GM12878 (cell line): ENCODE measurements at regions not wholly inside any gene's neighbourhood (a gene's known extent, or its start where the extent isn't known, plus 50 kb on each side); places are given as distances from the start of the nearest gene placed in this dataset.

ENCODE experiments used
- ATAC-seq: fragments of 200-7000 bp; cut with Tn5 transposase; 3 replicates; pipeline ENCODE4 v1.9.1; 2020; ENCODE audit warnings: mild to moderate bottlenecking, moderate library complexity
- BruUV-seq: library from RNA; stranded (reverse); fragments of 400-500 nt; replicated peaks from 2 replicates; lab custom pipeline; 2021; lab: Mats Ljungman, UMichigan
- CTCF ChIA-PET: fragments of 300-600 bp; sonication (Branson Sonifier 250); formaldehyde crosslinking; extraction: SDS; loops from one replicate; lab custom pipeline; 2021; ENCODE audit warnings: inconsistent platforms; lab: Yijun Ruan, JAX
- POLR2A ChIA-PET: fragments of 350-600 bp; formaldehyde crosslinking; extraction: SDS; loops from one replicate; lab custom pipeline; 2021; ENCODE audit warnings: inconsistent platforms; lab: Charles Lee
- RAD21 ChIA-PET: fragments of 300-600 bp; sonication (Branson Sonifier 250); formaldehyde crosslinking; loops from one replicate; lab custom pipeline; 2023; ENCODE audit warnings: antibody characterized with exemption; ENCODE audit not compliant: unreplicated experiment; lab: Charles Lee
- SMC1A ChIA-PET: fragments of 300-600 bp; sonication (Branson Sonifier 250); formaldehyde crosslinking; loops from one replicate; lab custom pipeline; 2023; ENCODE audit not compliant: unreplicated experiment, uncharacterized antibody; lab: Charles Lee
- DNase-seq: peaks from one replicate; pipeline ENCODE4 v3.0.0-alpha.2; 2011; ENCODE audit warnings: low read depth, low spot score
- FAIRE-seq: peaks from 3 replicates; lab custom pipeline; 2011; peaks lifted over from hg19 to GRCh38; lab: Jason Lieb, UNC
- H2AFZ ChIP-seq: 2 replicates; pipeline ENCODE4 v1.6.0; 2011; ENCODE audit warnings: low read depth, low read length, control low read depth; ENCODE audit not compliant: control insufficient read depth
- H3K27ac ChIP-seq: 2 replicates; pipeline ENCODE4 v1.5.1; 2011; ENCODE audit warnings: control low read depth; ENCODE audit not compliant: control insufficient read depth, insufficient read depth
- H3K27me3 ChIP-seq, 2 experiments: replicated peaks in 1 of 2; 2 replicates each; pipeline versions ENCODE4 v1.6.0 to v1.6.1; 2011; ENCODE audit warnings: low read length in 1 of 2; ENCODE audit not compliant: control insufficient read depth in 2 of 2, insufficient read depth in 2 of 2
- H3K36me3 ChIP-seq, 2 experiments: 2 replicates each; pipeline ENCODE4 v1.5.1; 2011; ENCODE audit warnings: low read length in 1 of 2; ENCODE audit not compliant: control insufficient read depth in 2 of 2, insufficient read depth in 2 of 2
- H3K4me1 ChIP-seq: 2 replicates; pipeline ENCODE4 v1.6.1; 2011; ENCODE audit warnings: mild to moderate bottlenecking, low read length, moderate library complexity, mixed read lengths; ENCODE audit not compliant: control insufficient read depth, insufficient read depth
- H3K4me2 ChIP-seq: 2 replicates; pipeline ENCODE4 v1.6.0; 2011; ENCODE audit warnings: control low read depth; ENCODE audit not compliant: control insufficient read depth, insufficient read depth
- H3K4me3 ChIP-seq: fragments of 200-600 bp; sonication (generic); 2 replicates; pipeline ENCODE4 v1.5.1; 2016
- H3K79me2 ChIP-seq: 2 replicates; pipeline ENCODE4 v1.6.0; 2011; ENCODE audit warnings: low read length; ENCODE audit not compliant: control insufficient read depth, insufficient read depth
- H3K9ac ChIP-seq: 2 replicates; pipeline ENCODE4 v1.8.0; 2011; ENCODE audit warnings: low read length, control low read depth, mixed read lengths; ENCODE audit not compliant: control insufficient read depth, insufficient read depth
- H3K9me3 ChIP-seq: replicated peaks from 3 replicates; pipeline ENCODE4 v1.5.1; 2011; ENCODE audit warnings: mild to moderate bottlenecking, low read length; ENCODE audit not compliant: control insufficient read depth, insufficient read depth
- H4K20me1 ChIP-seq: 2 replicates; pipeline ENCODE4 v1.6.0; 2011; ENCODE audit not compliant: control insufficient read depth, insufficient read depth
- BCLAF1 ChIP-seq: fragments of 450-650 bp; IDR thresholded peaks from 2 replicates; pipeline ENCODE4 v1.6.1; 2017; ENCODE audit warnings: antibody characterized with exemption, mild to moderate bottlenecking, moderate library complexity
- CBX5 ChIP-seq: sonication (generic); IDR thresholded peaks from 2 replicates; pipeline ENCODE4 v1.6.1; 2016; ENCODE audit warnings: low read depth, moderate library complexity, mild to moderate bottlenecking, inconsistent platforms
- CTCF ChIP-seq, 3 experiments: IDR thresholded peaks in 2 of 3; conservative IDR thresholded peaks in 1 of 3; 2 replicates each; pipeline ENCODE4 v1.5.1; 2011; ENCODE audit warnings: low read depth in 3 of 3, low read length in 3 of 3, mild to moderate bottlenecking in 3 of 3, control low read depth in 2 of 3, moderate library complexity in 2 of 3, inconsistent platforms in 1 of 3, mixed read lengths in 1 of 3; ENCODE audit not compliant: control insufficient read depth in 2 of 3, insufficient read depth in 1 of 3; ENCODE audit errors: extremely low read depth in 1 of 3
- EGR1 ChIP-seq, 2 experiments: IDR thresholded peaks; 1 replicate in 1 of 2; 2 replicates in 1 of 2; pipeline ENCODE4 v1.6.1; 2011 to 2012; ENCODE audit warnings: low read depth in 2 of 2, low read length in 2 of 2, borderline replicate concordance in 1 of 2, mild to moderate bottlenecking in 1 of 2, moderate library complexity in 1 of 2
- FOXM1 ChIP-seq: IDR thresholded peaks from 2 replicates; pipeline ENCODE4 v1.6.1; 2012; ENCODE audit warnings: low read depth, mild to moderate bottlenecking, inconsistent platforms, low read length, moderate library complexity
- KLF5 ChIP-seq: fragments of 450-650 bp; IDR thresholded peaks from 2 replicates; pipeline ENCODE4 v1.6.1; 2014; ENCODE audit warnings: mild to moderate bottlenecking; ENCODE audit not compliant: partially characterized antibody
- MEF2B ChIP-seq: fragments of 450-650 bp; IDR thresholded peaks from 2 replicates; pipeline ENCODE4 v1.6.1; 2018; ENCODE audit warnings: mild to moderate bottlenecking, moderate library complexity; ENCODE audit not compliant: partially characterized antibody, poor library complexity, severe bottlenecking
- MXI1 ChIP-seq: fragments of 150-350 bp; IDR thresholded peaks from 2 replicates; pipeline ENCODE4 v1.6.1; 2011; ENCODE audit warnings: low read depth, mild to moderate bottlenecking, inconsistent platforms, low read length, improper control_type of control experiment
- NR2C2 ChIP-seq: IDR thresholded peaks from 2 replicates; pipeline ENCODE4 v1.6.1; 2011; ENCODE audit warnings: borderline replicate concordance, low read depth; ENCODE audit not compliant: control insufficient read depth, insufficient read length
- NRF1 ChIP-seq: conservative IDR thresholded peaks from 2 replicates; pipeline ENCODE4 v1.6.1; 2011; ENCODE audit warnings: mild to moderate bottlenecking, low read depth, low read length, improper control_type of control experiment
- SIN3A ChIP-seq: IDR thresholded peaks from 2 replicates; pipeline ENCODE4 v1.6.1; 2012; ENCODE audit warnings: low read depth, low read length, improper control_type of control experiment
- SMARCA5 ChIP-seq: fragments of 450-650 bp; IDR thresholded peaks from 2 replicates; pipeline ENCODE4 v1.6.1; 2017; ENCODE audit warnings: mild to moderate bottlenecking
- STAT3 ChIP-seq: IDR thresholded peaks from 2 replicates; pipeline ENCODE4 v1.6.1; 2011; ENCODE audit warnings: low read depth, low read length, improper control_type of control experiment
- TBL1XR1 ChIP-seq: IDR thresholded peaks from 2 replicates; pipeline ENCODE4 v1.6.1; 2012; ENCODE audit warnings: low read depth, low read length, improper control_type of control experiment
- YY1 ChIP-seq: IDR thresholded peaks from 2 replicates; pipeline ENCODE4 v1.6.1; 2011; ENCODE audit warnings: low read depth, mild to moderate bottlenecking, low read length
- ZSCAN29 ChIP-seq: fragments of 450-650 bp; IDR thresholded peaks from 2 replicates; pipeline ENCODE4 v1.6.1; 2017; ENCODE audit warnings: mild to moderate bottlenecking, moderate library complexity
- WGBS: methylation state at CpG from one replicate; pipeline ENCODE4 v1.1.6; 2016; ENCODE audit warnings: low lambda C conversion rate; ENCODE audit not compliant: insufficient replicate concordance, insufficient coverage; ENCODE audit errors: missing lambda C conversion rate; 5-methylcytosine and 5-hydroxymethylcytosine counted together
- in situ Hi-C: fragments of 300-500 bp; cut with MboI; formaldehyde crosslinking; loops from 9 replicates; pipeline ENCODE4 v1.14.3; 2018; ENCODE audit warnings: mixed read lengths
- intact Hi-C: fragments of 100-400 bp; cut with micrococcal nuclease; formaldehyde crosslinking; loops from one replicate; pipeline ENCODE4 v1.14.2; 2022; ENCODE audit not compliant: unreplicated experiment
- TF ChIP-seq, protein P1 (sequence below): IDR thresholded peaks from 2 replicates; pipeline ENCODE4 v1.6.1; 2012; ENCODE audit warnings: low read depth, low read length, improper control_type of control experiment
- TF ChIP-seq, protein P2 (sequence below): fragments of 450-650 bp; IDR thresholded peaks from 2 replicates; pipeline ENCODE4 v1.6.1; 2018; ENCODE audit warnings: borderline replicate concordance, mild to moderate bottlenecking; ENCODE audit not compliant: partially characterized antibody

GRCh38 chr6:165990216-165990615, 177.4 kb downstream of the TBXT start:
- intact Hi-C loops (no loop called here), in situ Hi-C loops (no loop called here)
- H3K4me2 ChIP-seq = no peak overlapping the region
- FAIRE-seq (no peak), ATAC-seq (no peak), DNase-seq (no peak)
- H4K20me1 ChIP-seq = no peaks in the 10 kb centered on the region
- ChIA-PET SMC1A (no interaction called here), POLR2A (no interaction called here), RAD21 (no interaction called here), CTCF (no interaction called here)
- no TSS peak for BruUV-seq
- peaks cover 8 to 9% of the 10 kb centered on the region in 2 experiments; a peak in 3 of 4 replicates for H3K27me3 ChIP-seq
- H2AFZ ChIP-seq = no peak overlapping the region
- no peaks in the 10 kb centered on the region for H3K9me3 ChIP-seq
- H3K36me3 ChIP-seq = no peaks in the 10 kb centered on the region
- no peaks in the 10 kb centered on the region for H3K4me1 ChIP-seq
- H3K4me3 ChIP-seq = no peak overlapping the region
- H3K79me2 ChIP-seq = no peaks in the 10 kb centered on the region
- H3K9ac ChIP-seq = no peak overlapping the region
- no peak overlapping the region for H3K27ac ChIP-seq
- 0% methylated on average over 2 of the region's 2 CpGs for WGBS
- no peak for TF ChIP-seq EGR1 (IDR thresholded peaks at IDR 0.05; ENCODE audit: borderline replicate concordance in 1 of 2, low read depth in 2 of 2, low read length in 2 of 2)
- no peak for TF ChIP-seq STAT3
- TF ChIP-seq FOXM1 = no peak
- TF ChIP-seq NR2C2 = no peak
- TF ChIP-seq BCLAF1 = no peak
- TF ChIP-seq ZSCAN29 = no peak
- TF ChIP-seq MEF2B = no peak
- TF ChIP-seq CTCF (IDR thresholded peaks at IDR 0.05 in 2 of 3, conservative IDR thresholded peaks at IDR 0.05 in 1 of 3; ENCODE audit: control insufficient read depth in 2 of 3, extremely low read depth in 1 of 3, insufficient read depth in 1 of 3, low read depth in 3 of 3, low read length in 3 of 3) = no peak
- TF ChIP-seq MXI1 = no peak
- TF ChIP-seq, protein P1, sequence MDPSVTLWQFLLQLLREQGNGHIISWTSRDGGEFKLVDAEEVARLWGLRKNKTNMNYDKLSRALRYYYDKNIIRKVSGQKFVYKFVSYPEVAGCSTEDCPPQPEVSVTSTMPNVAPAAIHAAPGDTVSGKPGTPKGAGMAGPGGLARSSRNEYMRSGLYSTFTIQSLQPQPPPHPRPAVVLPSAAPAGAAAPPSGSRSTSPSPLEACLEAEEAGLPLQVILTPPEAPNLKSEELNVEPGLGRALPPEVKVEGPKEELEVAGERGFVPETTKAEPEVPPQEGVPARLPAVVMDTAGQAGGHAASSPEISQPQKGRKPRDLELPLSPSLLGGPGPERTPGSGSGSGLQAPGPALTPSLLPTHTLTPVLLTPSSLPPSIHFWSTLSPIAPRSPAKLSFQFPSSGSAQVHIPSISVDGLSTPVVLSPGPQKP = no peak
- no peak for TF ChIP-seq SIN3A
- TF ChIP-seq YY1 = no peak
- TF ChIP-seq, protein P2, sequence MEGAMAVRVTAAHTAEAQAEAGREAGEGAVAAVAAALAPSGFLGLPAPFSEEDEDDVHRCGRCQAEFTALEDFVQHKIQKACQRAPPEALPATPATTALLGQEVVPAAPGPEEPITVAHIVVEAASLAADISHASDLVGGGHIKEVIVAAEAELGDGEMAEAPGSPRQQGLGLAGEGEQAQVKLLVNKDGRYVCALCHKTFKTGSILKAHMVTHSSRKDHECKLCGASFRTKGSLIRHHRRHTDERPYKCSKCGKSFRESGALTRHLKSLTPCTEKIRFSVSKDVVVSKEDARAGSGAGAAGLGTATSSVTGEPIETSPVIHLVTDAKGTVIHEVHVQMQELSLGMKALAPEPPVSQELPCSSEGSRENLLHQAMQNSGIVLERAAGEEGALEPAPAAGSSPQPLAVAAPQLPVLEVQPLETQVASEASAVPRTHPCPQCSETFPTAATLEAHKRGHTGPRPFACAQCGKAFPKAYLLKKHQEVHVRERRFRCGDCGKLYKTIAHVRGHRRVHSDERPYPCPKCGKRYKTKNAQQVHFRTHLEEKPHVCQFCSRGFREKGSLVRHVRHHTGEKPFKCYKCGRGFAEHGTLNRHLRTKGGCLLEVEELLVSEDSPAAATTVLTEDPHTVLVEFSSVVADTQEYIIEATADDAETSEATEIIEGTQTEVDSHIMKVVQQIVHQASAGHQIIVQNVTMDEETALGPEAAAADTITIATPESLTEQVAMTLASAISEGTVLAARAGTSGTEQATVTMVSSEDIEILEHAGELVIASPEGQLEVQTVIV = no peak
- TF ChIP-seq KLF5 = no peak
- TF ChIP-seq CBX5 = no peak
- no peak for TF ChIP-seq NRF1
- TF ChIP-seq SMARCA5 = no peak
- no peak for TF ChIP-seq TBL1XR1
